HPDE6-E6E7 (cell line): ENCODE measurements at regions not wholly inside any gene's neighbourhood (a gene's known extent, or its start where the extent isn't known, plus 50 kb on each side); places are given as distances from the start of the nearest gene placed in this dataset.

ENCODE experiments used
- DNase-seq: peaks from one replicate; pipeline ENCODE4 v3.0.0; 2011; ENCODE audit warnings: missing footprints; ENCODE audit errors: extremely low spot score

DNA sequence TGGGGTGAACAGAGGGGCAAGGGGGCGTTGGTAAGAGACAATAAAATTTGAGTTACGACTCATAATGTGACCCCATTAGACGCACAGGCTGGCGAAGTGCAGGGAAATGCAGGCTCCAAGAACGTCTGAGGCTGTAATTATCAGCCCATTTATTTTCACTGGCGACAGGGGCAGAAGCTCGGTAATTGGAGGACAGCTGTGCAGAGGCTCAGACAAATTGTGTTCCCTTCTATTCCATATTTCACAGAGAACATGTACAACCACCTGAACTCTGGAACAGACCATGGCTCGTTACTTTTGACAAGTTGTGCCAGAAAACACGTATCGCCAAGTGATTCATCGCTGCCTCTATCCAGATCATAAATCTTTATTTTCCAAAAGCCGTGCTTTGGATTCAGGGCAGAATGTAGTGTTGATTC, 137.3 kb upstream of the FRMD4A start:
- no peak for DNase-seq

DNA sequence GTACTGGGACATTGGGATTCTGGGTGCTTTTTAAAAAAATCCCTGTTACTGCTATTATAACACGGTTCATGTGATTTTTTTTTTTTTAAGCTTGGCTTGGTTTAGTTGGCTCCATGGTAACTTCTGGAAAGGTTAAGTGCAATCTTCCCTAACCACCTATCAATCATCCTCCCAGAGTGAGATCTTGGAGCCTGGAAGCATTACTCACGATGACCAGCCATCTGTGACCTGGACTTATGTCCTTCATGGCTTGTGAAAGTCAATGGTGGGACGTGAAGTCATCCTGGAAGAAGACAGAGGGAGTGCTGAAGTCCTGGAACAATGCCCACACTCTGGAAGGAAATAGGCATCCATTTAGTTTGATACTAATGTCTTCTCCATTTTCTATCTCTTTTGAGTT, 135.5 kb upstream of the FRMD4A start:
- DNase-seq: no peak

DNA sequence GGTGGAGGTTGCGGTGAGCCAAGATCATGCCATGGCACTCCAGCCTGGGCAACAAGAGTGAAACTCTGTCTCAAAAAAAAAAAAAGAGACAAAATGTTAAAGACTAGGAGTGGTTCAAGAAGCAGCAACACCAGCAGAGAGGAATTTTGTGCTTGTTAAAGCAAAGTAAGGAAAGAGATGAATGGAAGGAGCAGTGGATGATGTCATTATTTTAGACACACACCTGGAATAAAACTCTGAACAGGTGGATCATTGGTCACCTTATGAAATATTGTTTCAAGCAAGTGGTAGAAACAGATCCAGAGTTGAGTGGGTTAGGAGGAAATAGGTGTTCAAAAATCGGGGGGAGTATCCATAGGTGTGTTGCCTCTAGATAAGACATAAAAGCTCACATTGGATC, 129.7 kb upstream of the FRMD4A start:
- no peak for DNase-seq

DNA sequence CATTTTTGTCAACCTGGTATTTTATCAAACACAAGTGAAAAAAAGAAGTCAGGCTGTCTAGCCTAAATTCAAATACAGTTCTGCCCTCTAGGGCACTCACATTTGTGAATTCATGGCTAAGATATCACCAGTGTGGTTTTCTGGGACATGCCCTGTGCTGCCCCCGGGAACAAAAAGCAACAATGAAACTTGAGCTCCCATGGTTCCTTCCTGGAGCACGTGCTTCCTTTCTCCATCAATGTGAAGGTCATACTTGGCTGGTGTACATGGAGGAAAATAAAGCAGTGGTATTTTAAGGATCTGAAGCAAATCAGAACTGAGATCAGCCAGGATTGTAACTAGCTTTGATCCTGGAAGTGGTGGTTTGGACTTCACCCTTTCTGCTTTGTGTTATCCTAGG, 128.9 kb upstream of the FRMD4A start:
- DNase-seq: no peak

DNA sequence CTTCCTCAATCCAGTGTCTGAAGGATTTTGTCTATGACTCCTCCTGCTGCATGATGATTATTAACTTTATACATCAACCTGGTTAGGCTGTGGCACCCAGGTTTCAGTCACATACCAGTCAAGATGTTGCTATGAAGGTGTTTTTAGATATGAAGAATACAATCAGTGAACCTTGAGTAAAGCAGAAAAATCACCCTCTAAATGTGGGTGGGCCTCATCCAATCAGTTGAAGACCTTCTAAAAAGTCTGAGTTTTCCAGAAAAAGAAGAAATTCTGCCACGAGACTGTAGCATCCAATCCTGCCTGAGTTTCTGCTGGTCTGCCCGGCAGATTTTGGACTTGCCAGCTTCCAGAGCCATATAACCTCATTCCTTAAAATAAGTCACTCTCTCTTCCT, 126.1 kb upstream of the FRMD4A start:
- DNase-seq: no peak

DNA sequence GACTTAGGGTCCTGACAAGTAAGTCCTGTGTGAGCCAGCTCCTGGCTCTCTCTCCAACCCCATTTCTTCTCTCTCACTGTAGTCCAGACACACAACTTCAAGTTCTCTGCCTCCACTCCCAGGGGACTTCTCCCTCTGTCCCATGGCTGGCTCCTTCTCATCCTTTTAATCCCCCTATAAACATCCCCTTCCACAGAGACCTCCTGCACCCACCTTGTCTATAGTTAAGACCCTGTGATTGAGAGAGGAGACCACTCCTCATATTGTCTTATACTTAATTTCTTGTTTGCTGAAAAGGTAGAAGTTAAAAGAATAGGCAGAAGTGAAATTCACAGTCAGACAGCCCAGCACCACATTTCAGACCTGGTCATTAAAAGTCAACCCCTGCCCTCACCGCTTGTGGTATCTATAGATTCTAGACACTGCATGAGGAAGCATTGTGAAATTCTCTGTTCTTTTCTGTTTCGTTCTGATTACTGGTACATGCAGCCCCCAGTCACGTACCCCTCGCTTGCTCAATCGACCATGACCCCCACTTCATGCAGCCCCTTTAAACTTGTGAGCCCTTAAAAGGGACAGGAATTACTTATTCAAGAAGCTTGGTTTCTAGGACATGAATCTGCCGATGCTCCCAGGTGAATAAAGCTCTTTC, 125.6 kb upstream of the FRMD4A start:
- no peak for DNase-seq

DNA sequence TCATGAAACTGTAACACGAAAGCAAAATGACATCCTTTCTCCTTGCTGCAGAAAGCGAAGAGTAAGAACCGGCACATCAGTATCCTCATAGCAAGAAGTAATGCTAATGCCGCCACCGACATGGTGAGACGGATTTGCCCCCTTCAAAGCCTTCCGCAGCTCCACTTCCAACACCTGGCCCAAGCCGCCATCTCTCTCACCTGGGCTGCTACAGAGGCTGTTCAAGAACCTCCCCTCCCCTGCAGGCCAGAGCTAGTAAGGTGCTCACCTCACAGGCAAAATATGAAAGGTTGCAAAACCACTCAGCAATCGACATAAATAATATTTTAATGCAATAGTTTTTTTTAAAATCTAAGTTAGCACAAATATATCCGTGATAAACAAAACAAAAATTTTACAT, 123.9 kb upstream of the FRMD4A start:
- DNase-seq: no peak

DNA sequence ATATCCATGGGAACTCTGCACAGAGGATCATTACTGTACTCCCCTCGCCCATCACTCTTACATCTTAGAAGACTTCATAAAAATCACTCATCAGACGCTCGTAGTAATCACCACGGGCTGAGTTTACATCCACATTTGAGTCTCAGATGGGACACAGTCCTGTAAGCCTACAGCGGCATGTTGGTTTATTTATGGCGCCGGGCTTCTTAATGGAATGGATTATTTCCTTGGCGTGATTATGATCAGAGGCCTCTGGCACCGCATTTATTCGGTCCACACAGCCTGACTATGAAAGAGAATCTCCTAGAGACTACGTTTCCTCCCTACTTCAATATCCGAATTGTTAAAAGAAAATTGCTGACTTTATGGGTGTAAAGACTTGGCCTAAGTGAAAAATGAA, 123.5 kb upstream of the FRMD4A start:
- DNase-seq: no peak

DNA sequence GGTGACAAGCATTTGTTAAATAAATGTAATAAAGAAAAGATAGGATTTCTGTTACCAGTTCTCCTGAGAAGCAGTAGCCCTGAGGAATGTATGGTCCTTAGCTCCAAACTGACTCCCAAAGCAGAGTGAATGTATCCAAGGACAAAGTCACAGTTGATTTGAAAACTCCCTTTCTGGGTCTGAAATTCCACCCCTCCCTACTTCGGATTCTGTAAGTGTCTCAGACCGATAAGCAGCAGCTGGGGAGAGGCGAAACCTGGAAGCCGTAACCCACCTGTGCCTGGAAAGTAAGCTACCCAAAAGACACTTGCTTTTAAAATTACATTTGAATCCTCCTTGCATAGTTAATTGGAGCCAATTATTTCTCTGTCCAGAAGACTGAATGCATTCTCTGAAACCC, 122.9 kb upstream of the FRMD4A start:
- no peak for DNase-seq

DNA sequence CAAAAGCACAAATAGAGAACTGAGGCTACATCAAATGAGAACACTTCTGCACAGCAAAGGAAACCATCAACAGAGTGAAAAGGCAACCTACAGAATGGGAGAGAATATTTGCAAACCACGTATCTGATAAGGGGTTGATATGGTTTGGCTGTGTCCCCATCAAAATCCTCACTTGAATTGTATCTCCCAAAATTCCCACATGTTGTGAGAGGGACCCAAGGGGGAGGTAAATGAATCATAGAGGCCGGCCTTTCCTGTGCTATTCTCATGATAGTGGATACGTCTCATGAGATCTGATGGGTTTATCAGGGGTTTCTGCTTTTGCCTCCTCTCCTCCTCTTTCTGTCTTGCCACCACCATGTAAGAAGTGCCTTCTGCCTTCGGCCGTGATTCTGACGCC, 120.6 kb upstream of the FRMD4A start:
- DNase-seq: no peak

DNA sequence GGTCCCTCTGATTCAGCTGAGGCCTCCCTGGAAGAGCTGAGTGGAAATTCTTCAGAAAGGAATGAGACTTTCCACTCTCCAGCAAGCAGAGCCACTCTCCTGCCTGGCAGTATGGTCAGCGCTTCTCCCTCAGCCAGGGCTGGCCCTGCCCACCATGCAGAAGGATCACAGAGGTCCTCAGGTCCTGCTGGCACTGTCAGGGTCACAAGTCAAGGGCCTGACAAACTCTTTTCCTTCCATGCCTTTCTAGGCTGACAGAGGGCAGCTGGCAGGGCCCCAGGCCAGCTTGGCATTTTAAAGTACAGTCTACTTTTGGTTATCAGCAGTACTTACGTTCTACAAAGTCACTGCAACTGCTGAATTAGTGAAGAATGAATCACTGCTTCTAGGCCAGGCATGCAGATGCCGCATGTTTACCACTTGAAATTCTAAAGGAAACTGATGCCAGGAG, 119.3 kb upstream of the FRMD4A start:
- no peak for DNase-seq

DNA sequence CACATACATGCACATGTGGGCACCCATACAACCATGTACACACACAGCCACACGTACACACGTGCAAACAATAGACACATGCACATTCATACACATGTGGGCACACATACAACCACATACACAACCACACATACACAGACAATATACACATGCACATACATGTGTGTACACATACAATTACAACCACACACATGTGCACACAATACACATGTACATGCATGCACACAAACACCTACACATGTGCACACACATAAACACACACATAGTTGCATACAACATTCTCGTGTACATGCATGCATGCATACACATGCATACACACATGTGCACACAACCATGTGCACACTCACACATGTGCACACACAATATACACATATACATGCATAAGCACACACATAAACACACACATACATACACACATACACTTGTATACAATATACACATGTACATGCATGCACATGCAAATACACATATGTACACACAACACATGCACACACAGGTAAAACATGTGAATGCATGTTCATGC, 118.6 kb upstream of the FRMD4A start:
- DNase-seq: no peak

DNA sequence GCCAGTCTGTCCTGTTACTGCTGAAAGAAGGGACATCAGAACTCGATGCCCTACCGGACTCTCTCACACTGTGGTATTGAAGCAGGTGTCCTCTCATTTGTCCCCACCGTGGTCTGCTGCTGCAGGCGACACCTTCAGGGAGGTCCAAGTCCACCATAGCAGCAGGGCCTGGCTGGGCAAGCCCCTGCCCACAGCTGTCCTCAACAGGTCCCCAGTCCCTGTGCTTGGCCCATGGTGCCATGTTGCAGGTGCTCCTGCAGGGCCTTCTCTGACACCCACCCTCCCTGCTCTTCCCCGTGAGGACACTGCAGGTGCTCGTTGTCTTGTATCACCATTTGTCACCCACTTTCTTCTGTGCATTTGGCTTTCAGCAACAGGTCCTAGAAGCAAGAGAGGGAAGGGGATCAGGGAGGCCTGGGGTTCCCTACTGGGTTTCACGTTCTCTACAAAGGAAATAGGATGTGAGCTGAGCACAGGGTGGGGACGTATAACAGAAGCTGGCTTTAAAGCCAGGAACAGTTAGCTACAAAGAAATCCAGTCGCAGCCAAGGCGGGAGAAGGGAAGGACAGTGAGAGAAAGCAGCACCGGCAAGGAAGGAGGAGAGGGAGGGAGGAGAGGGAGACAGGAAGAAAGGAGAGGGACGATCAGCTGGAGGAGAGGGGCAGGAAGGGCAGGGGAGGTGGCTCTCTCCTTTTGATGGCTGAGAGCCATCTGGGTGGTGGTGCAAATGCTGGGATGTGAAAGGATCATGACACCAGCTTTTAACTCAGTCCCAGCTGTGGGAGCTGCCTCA, 117.7 kb upstream of the FRMD4A start:
- no peak for DNase-seq

DNA sequence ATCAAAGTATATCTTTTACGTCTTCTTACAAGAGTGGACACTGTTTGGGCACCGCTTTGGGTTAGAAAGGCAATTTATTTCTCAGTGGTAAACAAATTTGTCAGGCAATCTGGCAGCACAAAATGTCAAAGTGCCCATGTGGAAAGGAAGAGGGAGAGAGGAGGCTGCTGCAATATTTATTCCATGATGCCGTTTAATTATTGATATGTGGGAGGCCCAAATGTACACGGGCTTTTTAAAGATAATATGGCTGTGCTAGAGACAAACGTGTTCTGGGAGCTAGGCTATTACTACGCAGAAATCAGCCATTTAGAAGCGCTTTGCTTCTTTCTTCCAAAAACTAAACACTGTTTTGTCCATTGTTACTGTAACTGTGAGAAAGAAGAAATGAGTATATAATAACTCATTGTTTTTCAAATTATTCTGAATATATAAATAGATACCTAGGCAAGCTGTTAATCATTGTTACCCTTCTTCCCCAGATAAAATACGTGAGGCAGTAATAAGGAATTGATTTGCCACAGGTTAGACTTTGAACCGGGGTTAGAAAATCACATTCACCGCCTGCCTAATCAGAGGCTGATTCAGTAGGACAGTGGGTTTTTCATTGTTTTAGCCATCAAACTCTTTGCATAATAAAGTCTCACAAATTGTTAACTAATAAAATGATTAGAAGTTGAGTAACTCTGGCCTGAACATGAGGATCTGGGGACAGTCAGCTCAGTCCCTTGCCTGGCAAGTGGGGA, 116.5 kb upstream of the FRMD4A start:
- no peak for DNase-seq

DNA sequence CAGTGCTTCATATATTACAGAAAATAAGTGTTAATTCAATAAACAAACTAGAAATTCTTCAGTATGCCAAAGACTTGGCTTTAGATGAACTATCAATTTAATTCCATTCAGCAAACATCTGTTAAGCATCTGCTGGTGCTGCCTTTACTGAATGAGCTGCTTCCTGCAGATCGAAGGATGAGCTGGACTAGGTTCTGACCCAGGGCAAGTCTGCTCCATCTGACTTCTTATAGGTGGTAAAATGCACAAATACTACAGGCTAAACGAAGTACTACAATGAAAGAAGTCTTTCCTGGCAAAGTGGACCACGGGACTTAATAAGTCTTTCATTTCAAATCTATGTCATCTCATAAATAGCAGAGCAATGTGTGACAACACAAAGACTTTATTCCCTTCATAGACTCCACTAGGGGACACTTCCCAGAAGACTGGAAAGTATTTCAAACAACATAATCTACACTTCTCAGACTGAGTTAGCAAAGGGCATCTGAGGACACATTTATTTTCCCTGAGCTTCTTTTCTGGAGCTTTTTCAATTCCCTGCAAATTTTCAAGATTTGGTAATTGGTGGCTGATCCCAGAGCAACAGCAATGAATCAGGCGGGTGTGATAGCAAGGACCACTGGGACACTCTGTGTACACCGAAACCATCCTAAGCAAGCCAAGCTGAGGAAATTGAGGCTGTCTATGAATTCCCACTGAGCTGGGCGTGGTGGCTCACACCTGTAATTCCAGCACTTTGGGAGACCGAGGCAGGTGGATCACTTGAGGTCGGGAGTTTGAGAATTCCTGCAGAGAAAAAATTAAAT, 108.9 kb upstream of the FRMD4A start:
- DNase-seq: no peak

DNA sequence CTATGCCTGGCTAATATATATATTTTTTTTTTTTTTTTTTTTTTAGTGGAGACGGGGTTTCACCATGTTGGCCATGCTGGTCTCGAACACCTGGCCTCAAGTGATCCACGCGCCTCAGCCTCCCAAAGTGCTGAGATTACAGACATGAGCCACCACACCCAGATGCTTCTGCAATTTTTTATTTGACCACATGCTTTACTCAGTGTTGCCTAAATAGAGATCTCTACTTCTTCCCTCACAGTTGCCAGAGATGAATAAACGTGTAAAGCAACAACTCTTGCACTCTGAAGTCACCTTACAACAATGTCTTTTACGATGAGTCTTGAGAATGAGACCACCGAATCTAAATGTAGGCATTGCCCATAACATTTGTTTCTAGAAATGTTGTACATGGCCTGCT, 107.9 kb upstream of the FRMD4A start:
- no peak for DNase-seq

DNA sequence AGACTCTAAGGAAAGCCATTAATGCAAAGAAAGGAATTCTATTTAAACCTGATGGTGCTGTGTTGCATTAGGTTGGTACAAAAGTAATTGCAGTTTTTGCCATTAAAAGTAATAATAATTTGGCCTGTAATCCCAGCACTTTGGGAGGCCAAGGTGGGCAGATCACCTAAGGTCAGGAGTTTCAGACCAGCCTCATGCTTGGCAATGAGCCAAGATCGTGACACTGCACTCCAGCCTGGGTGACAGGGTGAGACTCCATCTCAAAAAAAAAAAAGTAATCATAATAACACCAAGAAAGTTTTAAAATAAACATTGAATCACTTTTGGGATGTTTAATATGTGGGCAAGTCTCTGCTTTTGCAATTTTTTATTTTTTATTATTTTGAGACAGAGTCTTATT, 107.3 kb upstream of the FRMD4A start:
- no peak for DNase-seq

DNA sequence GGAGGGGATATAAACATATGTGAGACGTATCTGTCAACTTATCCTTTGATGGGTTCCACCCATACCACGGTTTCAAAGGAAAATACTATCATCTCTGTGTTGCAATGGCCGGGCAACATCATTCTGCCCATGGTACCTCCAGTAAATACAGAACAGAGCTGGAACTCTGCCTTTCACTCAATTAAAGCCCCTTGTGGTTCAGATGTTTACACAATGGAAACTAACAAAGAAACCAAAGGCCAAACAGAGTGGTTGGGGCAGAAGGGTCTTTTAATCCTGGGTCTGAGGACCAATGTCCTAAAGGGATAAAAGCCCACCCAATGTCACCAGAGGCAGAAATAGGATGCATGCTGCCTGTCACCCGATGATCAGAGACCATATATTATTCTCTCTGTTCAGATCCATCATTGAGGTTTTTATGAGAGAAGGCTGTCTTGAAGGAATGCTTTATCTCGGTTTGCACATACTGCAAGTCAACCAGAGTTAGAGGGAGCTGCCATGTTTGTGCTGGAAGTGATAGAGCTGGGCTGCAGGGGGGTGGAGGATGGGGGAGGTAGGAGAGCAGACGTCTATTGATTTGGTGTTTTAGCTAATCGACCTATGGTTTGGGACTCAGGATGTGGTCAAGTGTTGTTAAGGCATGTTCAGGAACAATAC, 105.4 kb upstream of the FRMD4A start:
- no peak for DNase-seq

DNA sequence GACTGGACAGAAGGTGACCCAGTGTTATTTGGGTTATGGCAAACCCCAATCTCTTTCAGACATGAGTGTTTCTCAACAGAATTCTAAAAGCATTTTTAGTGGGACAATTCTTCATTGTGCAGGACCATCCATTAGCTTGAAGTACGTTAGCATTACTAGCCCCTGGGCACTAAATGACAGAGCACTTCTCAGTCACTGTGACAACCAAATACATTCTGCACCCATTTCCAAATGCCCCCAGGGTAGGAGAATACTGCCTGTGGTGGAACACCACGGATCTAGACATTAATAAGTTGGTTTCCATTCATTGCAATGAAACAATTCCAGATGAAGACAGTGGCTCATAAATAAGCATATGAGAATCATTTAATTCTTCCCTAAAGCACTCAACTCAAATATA, 102.4 kb upstream of the FRMD4A start:
- DNase-seq: no peak

DNA sequence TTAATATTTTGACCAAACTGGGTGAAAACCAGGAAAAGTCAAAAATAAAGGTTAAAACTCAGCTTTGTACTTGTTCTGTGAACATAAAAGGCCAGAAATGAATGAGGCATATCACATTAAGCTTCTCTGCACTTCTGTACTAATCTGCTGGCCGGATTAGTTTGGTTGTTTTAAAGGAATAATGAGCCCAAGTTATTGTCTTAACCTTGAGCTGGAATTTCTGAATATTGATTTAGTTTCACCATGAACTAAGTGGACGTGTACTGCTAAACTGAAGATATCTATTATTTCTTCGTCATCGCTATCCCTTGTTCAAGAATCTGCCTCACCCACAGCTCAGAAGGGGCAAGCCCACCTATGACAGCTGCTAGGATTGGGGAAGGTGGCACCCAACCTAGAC, 101.1 kb upstream of the FRMD4A start:
- DNase-seq: no peak

DNA sequence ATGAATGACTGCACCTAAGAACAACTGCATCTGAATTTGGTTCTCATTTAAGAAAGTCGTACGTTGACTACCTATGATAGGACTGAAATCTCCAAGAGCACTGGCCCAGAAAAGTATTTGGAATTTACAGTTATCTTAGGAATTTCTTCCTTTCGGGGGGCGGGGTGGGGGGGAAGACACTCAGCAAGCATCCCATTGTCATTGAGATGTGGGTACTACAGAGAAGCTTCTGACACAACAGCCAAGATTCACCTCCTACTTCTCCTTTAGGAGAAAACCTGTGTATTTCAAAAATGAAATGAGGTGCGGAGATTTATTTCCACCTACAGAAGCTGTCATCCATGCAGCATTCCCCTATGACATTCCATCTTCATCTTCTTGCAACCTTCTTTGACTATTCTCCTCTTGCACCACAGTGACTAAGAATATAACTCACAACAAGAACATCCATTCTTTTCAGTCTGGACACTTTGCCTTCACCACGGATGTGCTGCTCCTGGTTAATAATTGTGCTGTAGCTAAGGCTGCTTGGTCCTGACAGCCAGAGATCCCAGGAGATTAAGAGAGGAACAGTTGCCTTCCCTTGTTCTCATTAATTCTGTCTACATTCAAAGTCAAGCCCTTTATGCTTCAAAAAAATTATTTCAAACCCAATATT, 98.4 kb upstream of the FRMD4A start:
- DNase-seq: no peak
